Fibroblast of peridontal ligament (primary cell): ENCODE measurements at regions not wholly inside any gene's neighbourhood (a gene's known extent, or its start where the extent isn't known, plus 50 kb on each side); places are given as distances from the start of the nearest gene placed in this dataset.

ENCODE experiments used
- DNase-seq: peaks from one replicate; pipeline ENCODE4 v3.0.0-alpha.2; 2010; ENCODE audit errors: extremely low read depth

DNA sequence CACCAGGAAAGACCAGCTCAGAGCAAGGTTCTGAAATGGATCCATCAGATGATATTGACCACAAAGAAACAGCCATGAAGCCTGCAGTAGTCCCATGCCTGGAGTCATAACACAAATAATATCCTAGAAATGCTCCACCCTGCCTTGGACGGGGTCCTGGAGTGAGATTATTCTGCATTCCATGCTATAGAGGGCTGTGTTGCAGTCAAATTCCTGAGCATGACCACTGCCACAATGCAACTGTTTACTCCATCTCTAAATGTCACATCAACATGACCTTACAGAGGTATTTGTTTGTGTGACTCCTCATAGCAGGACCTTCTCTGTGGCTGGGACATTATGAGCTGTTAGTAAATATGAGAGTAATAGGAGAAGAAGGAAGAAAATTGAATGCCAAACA lies 257.5 kb upstream of the TCF21 start:
- peak; percentile 66 for DNase-seq

DNA sequence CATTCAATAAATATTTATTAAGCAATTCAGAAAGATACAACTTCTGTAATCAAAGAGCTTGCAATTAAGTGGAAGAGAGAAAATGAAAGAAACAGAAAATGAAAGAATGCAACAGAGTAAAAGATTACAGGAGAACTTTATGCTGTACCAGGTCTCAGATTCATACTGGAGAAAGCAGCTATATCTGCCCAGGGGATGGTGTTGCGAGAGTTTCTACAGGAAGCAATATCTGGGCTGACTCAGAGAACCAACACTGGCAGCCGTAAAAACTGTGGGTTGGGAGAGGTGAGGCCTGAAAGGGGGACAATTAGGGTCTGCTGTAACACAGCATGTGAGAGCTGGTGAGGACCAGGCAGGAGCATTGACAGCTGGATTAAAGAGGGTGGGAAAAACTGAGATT lies 256.7 kb upstream of the TCF21 start:
- DNase-seq: peak; percentile 66

DNA sequence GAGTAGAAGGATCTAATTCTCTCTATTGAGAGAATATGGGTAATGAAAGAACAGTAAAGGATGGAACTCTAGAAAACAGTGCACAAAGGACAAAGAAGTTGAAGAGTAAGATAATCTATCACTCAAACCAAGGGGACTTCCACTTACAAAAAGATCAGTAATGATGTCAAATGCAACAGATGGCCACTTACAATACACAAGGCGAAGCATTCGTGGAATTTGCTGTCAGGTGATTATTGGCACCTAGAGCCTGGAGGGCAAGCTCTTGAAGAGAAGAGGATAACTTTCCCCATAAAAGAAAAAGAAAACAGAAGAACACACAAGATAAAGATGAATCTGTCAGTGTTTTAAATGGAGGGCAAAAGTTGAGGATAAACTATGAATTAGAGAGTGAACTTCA lies 256.0 kb upstream of the TCF21 start:
- no peak for DNase-seq

DNA sequence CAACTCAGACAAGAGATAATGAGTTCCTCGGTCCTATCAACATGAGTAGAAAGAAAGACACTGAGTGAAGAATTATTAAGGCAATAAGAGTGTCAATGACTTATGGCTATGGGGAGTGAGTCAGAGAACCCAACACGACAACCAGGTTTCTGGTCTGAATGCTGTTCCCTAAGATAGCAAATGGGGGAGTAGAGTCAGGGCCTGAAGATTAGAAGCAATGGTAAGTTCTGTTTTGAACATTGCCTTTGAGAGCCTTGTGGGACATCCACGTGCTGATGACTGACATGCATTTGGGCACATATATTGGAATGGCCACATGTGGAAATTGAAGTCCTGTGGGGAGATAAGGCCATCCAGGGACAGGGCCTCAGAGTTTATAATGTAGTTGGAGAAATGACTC lies 254.4 kb upstream of the TCF21 start:
- DNase-seq: no peak

DNA sequence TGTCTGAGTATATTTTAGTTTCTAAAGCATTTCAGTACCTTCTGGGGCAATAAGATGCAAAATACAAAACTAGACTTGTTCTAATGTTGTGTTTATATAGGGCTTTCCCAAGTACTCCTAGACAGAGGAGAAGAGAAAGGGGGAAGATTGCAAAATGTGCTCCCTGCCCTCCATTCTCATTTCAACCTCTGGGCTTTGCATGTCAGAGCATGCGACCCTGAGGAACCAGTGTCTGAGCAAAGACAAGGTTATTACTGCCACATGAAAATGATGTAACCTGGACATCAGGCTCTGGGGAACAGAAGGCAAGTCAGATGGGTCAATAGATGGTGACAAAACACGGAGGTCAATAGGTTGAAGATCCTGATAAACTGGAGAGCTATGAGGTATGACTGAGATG lies 253.5 kb upstream of the TCF21 start:
- DNase-seq: no peak

DNA sequence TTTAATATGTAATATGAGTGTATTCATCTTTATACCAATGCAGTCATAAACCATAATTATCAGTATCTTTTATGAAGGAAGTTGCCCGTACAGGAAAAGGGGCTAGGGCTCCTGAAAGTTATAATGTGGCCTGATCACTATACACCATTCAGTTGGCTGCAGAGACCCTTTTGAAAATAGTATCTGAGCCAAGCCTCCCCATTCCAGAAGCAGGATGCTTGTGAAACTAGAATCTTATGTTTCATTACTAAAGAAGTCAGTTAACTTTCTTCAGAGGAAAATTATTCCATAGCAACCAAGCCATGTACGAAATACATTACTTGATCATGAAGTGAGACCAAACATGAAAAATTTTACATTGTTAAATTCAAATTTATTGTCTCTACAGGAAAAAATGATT lies 251.5 kb upstream of the TCF21 start:
- peak; percentile 51 for DNase-seq

DNA sequence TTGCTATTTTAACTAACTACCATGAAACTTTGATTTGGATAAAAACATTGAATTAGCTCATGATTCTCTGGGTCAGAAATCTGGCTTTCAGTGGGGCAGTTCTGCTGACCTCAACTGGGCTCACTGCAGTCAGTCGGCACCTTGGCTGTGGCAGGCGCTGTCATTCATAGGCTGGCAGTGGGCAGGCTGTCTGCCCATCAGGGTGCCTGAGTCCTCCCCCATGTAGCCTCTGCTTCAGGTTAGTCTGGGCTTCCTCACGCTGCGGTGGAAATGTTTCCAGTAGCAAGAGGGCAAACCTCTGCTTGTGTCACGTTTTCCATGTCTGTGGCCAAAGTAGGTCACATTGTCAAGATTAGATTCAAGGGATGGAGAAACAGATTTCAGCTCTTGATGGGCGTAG lies 251.0 kb upstream of the TCF21 start:
- DNase-seq: no peak

DNA sequence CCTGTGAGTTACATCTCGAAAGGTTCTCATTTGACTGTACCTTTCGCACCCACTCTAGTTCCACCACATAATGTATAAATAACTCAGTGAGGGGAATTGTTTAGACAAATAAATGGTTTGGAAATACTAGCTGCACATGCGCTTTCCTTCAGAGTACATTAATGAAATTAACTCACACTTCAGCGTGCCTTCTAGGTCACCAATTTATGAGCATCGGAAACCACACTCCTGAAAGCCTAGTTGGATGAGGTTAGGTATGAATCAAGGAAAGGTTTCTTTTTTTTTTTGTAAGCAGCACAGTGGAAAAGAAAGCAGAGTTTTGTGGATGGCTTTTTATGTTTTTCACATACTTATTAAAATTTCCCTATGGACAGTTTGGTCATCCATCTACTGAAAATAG lies 247.8 kb upstream of the TCF21 start:
- no peak for DNase-seq

DNA sequence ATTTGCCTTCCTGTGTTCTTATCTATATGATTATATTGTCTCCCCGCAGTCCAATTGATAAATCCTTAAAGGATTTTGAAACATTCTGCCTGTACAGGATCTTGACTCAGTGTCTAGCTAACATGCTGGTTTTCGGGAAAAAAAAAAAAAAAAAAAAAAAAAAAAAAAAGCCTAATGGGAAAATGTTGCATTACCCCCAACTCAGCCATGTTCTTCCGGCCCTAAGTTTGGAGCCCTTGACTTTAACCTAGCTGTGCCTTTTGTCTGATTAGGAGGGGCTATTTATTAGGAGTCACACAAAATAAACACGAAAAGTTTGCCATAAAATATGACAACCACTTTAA lies 244.4 kb upstream of the TCF21 start:
- DNase-seq: no peak

DNA sequence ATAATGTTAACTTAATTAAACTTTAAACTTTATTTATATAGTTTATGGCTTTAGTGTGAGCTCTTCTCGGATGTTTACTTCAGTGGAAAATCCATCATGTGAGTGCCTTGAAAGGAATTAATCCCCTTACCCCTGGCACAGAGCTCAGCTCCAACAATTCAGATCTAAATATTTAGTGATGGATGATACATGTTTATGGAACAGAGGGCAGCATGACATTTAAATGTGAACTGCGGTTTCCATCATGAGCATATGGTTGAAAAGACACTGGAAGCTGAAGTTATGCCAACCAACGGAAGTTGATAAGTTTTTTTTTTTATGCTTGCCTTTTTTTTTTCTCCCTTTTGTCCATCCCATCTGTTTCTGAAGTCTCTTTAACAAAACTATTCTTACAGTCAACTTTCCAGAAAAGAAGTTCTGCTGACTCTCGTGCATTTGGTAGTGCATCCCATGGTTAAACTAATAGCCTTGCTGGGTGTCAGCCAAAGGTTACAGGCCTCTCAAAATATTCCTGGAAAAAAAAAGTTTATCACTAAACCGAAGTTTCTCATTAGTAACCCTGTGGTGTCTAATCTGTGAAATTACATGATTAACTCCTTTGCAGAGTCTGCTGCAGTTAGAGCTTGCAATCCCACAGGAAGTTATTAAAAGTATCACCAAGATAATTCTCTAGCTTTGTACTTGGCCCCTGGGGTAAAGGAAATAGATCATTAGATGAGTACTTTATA lies 243.9 kb upstream of the TCF21 start:
- DNase-seq: peak; percentile 83

DNA sequence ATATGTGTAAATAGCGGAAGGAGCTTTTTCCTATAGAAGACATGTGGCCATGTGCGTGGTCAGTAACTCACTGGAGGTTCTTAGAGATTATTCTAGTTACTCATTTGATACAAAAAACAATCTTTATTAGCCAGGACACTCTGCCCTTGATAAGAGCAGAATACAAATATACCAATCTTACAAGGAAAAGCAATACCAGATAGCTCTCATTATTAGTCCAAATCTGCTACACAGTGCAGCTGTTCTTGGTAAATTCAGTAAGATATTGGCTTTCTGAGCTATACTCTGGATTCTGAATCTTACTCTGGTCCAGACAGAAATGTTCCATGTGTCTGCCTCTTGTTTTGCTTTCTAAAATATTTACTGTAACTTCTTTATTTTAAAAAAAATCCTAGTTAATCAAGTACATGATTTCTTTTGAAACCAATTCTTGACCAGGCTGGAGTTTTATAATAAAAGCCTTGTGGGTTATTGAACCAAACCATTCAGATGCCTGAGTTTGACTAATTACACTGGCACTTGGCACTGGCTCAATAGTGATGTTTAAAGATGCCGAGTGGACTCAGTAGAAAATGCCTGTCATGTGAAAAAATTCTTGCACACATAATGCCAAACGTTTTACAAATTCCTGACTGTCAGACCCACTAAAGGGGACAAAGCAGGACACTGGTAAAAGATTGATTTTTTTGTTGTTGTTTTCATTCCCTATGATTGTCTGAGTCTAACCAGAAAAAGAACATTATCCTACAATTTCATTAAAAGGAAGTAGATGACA lies 242.8 kb upstream of the TCF21 start:
- DNase-seq: peak; percentile 96

DNA sequence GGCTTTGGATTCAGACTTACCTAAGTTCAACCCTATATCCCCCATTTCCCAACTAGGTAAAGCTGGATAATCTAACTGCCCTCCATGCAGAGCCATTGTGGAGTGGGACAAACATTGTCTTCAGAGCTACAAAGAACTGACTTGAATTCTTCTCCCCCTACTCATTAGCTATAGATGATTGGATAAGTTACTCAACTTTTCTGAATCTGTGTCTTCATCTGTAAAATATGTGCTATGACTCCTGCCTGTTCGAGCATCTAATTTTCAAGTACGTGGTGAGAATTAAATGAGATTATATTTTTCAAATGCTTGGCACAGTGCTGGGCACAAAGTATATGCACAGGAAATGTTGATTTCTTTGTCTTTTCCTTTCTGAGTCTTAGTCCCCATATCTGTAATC lies 240.3 kb upstream of the TCF21 start:
- DNase-seq: no peak

DNA sequence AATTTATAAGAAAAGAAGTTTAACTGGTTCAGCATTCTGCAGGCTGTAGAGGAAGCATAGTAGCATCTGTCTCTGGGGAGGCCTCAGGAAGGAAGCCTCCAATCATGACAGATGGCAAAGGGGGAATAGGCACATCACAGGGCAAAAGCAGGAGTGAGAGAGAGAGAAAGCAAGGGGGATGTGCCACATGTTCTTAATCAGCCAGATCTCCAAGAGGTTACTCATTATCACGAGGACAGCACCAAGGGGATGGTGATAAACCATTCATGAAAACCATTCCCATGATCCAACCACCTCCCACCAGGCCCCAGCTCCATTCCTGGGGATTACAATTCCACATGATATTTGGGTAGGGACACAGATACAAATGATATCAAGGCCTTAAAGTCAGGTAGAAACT lies 217.5 kb upstream of the TCF21 start:
- DNase-seq: peak; percentile 67

DNA sequence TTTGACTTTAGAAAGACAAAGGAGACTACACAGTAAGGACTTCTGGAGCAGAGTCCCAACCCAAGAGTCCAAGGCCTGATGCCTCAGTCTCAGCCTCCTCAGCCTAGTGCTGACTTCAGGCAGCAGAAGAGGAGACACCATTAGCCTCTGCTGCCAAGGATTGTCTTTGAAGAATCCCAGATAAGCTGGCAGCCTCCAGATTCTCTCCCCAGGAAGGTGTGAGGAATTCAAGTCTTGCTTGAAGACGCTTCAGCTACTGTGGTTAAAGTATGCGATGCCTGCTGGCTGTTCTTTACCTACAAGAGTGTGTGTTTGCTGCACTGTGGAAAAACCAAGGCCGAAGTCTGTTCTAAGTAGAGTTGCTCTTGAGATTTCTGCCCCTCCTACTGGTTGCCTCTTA lies 215.9 kb upstream of the TCF21 start:
- no peak for DNase-seq

DNA sequence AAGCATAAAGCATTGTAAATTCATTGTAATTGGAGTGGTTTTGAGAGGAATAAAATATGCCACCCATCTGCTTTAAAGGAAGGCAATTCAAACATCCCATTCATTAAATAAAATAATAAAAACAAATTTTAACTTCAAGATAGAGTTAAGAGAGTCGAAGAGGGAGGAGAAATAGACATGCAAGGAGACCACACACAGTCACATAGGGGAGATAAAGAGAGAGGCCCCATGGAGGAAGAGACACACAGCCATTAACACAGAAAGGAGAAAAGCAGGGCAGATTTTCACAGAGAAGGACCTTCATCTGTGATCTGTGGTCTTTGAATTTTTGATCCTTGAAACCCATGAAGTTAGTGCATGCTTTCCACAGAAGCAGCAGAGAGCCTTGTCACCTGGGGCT lies 214.3 kb upstream of the TCF21 start:
- no peak for DNase-seq

DNA sequence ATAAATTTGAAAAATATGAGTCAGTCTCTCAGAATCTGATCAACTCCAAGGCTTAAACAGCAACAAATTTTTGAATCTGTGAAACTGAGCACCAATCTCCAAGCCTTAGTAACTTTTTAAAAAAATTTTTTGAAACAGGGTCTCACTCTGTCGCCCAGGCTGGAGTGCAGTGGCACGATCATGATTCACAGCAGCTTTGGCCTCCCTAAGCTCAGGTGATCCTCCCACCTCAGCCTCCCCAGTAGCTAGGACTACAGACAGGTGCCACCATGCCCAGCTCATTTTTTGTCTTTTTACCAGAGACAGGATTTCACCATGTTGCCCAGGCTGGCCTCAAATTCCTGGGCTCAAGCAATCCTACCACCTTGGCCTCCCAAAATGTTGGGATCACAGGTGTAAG lies 207.9 kb upstream of the TCF21 start:
- DNase-seq: no peak

DNA sequence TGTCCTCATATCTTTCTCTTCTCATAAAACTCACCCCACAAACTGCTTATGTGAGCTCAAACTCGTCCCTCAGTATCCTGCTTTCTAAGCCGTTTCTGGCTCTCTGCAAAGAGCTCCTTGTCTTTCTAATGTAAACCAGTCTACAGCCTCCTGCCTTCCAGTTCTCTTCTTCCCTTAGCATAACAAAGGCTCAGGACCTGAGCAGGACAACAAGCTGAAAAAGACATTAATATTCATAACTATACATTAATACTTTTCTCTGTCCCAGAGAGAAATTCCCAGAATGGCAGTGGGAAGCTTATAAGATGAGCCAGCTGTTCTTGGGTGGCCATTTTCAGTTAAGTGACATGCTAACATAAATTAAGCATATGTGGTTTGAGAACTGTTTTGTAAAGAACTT lies 207.0 kb upstream of the TCF21 start:
- no peak for DNase-seq

DNA sequence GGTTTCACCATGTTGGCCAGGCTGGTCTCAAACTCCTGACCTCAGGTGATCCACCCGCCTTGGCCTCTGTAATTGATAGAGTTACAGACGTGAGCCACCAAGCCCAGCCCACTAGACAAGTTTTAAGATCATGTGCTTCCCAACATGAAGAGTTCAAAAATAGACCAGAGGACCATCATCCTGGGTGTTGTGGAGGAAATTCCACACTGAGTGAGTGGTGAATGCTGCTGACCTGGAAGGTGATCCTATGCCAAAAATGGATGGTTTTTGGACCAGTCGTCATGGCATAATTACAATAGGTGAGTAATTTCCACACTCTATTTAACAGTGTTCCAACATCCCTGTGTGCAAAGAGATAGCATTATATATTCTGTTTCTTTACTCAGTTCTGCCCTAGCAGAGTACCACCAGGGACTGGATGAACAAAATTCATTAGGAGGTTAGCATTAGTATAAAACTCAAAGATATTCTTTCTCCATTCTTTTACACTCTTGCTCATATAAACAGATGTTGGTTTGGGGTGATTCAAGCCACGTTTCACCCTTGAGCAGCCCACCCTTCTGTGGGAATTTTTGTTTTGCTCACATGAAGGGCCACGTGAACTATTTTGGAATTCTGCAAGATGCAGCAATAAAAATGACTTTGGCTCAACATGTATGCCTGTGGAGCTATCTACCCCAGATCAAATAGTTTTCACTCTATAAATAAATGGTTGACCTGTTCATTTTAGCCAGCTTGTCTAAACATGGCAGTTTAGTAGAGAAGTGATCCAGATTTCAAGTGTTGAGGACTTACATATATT lies 206.2 kb upstream of the TCF21 start:
- DNase-seq: no peak

DNA sequence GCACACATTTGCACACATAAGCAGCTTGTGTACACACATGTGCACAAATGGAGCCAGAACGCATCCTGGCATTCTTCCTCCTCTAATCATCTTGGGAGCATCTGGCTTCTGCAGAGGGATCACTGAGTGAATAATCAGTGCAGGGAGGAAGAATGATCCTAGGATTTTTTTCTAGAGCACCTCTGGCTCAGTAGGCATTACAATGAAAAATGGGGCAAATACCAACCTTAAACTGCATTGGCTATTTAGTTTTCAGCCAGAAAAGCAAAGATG lies 205.7 kb upstream of the TCF21 start:
- no peak for DNase-seq

DNA sequence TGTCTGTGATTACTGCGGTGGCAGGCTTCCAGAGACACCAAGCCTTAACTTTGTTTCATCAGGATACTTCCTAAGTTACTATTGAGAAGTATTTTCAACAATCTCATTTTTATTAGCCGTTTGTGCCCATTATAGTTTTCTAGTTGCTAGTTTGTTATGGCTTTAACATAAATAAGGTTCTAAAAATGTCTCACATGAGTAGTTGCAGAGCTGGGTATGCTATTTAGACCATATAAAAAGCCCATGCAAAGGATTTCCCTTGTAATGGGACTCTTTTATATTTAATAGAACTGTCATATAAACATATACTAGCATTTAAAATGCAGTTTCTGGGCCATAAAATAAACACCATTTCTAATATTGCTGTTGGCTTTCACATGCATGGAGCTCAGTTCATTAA lies 205.3 kb upstream of the TCF21 start:
- DNase-seq: no peak

DNA sequence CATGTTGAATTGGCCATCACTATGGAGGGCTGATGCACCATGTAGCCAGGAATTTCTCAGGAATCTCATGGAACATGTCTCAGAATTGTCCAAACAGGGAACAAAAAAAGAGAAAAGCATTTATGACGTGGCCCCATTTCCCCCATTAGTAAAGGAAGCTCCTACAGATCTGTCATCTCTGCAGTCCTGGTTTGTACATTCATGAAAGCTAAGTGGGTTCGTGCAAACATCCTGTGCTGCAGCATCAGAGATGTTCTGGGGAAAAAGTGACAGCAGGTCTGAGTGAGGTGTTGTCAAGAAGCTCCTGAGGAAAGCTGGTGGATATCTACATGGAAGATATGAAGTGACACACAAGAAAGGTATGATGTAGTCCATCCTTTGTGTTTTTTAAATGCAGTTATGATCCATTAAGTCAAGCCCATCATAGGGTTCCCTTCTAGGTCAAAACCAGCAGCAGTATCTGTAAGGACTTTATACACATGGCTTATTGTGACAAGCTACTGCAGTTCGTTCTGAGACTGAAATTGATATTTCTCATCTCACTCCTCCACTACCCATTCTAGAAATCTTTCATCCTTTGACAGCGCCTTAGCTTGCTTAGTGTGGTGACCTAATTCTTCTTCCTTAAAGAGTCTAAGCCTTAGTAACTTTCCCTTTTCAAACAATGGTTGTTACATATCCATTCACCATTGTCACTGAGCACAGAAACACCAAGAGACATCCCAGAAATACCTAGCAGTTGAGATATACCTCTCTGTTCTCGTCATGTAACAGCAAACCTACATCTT lies 200.0 kb upstream of the TCF21 start:
- DNase-seq: no peak

DNA sequence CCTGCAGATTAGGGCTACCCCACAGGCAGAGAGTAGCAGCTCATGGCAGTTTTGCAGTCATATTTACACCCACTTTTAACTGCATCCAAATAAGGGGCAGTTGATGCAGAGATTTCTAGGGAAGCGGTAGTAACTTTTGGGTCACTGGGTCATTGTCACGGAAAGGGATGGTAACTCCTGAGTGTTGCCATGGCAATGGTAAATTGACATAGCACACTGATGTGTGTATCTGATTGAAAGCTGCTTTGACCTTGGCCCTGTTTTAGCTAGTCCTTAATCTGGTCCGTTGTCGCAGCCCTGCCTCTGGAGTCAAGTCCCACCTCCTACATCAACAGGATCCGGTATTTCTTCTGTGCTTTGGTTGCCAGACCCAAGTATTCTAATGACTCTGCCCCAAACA lies 199.1 kb upstream of the TCF21 start:
- DNase-seq: no peak
